SHP77 (cell line): ENCODE measurements at regions not wholly inside any gene's neighbourhood (a gene's known extent, or its start where the extent isn't known, plus 50 kb on each side); places are given as distances from the start of the nearest gene placed in this dataset.

Experiments used
- DNase-seq, 2 experiments: peaks; one replicate each; lab custom pipeline; 2025; lab: John Stamatoyannopoulos, UW

DNA sequence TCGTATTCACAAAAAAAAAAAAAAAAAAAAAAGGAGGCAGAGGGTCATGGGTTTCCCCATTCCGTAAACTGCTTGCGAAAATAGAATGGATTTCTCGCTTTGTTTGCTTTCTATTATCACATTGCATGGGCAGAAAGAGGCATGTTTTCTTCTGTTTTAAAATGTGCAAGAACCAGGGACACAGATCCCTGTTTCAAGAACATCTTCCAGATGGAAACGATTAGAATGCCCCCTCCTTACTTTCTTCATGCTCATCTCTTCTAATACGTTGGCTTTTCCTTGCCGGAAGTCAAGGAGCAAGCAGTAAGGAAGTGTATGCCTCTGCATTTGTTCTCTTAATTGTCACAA is 51.0 kb upstream of the ZNF516 start:
- no peak for DNase-seq

DNA sequence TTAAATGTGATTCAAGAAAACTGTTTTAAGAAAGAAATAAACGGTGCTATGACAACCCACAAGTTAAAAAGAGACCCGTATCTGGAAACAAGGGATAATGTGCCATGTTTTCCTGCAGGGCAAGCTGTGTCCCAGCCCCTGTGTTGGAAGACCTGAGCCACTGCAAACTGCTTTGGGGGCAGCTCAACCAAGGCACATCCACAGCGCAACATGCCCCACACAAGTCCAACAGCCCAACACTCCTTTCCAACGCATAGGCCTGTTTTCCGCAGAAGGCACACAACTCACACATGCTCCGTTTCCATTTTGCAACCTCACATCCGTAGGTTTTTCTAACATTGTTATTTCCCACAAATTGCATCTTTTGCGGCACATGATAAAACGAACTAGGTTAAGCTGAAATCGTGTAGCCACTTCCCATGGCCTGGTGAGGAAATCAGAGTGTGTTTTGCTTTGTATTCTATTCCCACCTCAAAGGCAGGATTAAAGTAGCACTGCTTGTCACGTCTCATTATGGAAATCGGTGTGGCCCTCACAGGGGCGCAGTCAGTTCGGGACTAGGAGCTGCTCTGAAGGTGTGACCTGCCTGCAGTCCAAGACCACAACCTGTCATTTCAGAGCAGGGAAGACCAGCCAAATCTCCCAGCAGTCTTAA is 50.5 kb upstream of the ZNF516 start:
- no peak for DNase-seq

DNA sequence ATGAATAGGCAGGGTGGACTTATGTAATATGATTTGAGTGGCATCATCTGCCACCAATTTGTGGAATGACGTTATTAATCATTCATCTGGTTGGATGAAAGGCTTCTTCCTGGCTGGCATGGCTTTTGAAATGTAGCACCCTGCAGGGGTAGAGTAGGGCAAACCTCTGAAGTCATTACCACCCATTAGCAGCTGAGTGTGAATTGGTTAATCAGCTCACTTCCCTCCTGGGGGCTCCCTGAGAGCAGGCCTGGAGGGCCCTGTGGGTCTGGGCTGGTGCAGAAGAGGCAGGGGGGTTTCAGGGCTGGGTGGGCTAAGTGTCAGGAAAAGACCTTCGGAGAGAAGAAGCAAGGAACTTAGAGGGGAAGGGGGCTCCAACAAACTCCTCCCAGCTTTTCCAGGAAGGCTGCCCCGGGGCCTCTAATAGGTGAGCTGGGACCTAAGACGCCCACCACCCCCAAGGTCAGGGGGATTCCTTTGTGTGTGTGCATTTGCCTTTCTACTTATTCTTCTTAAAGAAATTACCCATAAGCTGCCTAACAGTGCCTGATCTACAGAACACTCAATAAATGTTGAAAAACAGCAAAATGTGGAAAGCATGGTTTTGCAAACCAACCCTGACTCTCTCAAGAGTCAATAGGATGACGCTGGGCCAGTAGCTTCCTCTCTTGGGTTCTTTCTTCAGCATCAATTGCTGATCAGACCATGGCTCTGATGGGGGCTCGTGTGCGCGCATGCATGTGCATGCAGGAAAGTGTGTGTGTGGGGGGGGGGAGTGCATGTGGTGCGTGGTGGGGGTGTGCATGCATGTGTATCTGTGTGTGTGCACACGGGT is 49.7 kb upstream of the ZNF516 start:
- DNase-seq = no peak
